Breast epithelium (tissue), 3 donors: ENCODE measurements at regions not wholly inside any gene's neighbourhood (a gene's known extent, or its start where the extent isn't known, plus 50 kb on each side); places are given as distances from the start of the nearest gene placed in this dataset.

Experiments
- CTCF ChIP-seq, 3 donors: fragments of 450-650 bp; IDR thresholded peaks; one replicate each; pipeline ENCODE4 v1.5.1; 2016 to 2017; ENCODE audit warnings: antibody characterized with exemption in 3 of 3, mild to moderate bottlenecking in 3 of 3, moderate library complexity in 3 of 3
- POLR2A ChIP-seq: fragments of 450-650 bp; IDR thresholded peaks from one replicate; pipeline ENCODE4 v1.6.1; 2016; ENCODE audit warnings: antibody characterized with exemption, mild to moderate bottlenecking, moderate library complexity

- TF ChIP-seq CTCF (IDR thresholded peaks at IDR 0.05) = no peak
- TF ChIP-seq POLR2A = no peak
Measured at GRCh38 chr5:118616281-118616680, 372.1 kb downstream of the DTWD2 start.
